ENCODE measurements at regions not wholly inside any gene's neighbourhood (a gene's known extent, or its start where the extent isn't known, plus 50 kb on each side); places are given as distances from the start of the nearest gene placed in this dataset.
"Not testable (repeated sequence)": the region's sequence is repeated elsewhere in the genome, so short reads cannot be mapped to it uniquely, and the experiment has no call there.

- no peak for DNase-seq
Measured at GRCh38 chr11:129637983-129638776, 177.5 kb upstream of the TMEM45B start.

DNA sequence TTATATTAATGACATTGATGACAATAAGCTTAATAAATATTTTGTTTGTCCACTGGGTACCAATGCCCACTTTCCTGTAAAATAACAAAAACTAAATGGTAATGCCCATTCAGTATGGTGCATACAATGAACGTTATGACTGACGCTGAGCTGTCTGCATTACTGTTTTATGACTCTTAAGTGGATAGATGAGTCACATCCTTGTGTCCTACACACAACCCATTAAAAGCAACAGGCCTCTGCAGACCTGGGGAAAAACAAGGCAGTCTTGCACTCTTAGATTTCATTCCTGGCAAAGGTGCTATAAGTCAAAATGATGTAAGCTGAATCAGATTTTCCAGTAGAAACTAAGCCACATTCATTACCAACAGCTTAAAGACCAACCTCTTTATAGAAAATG lies 176.3 kb upstream of the TMEM45B start:
- DNase-seq = no peak

- DNase-seq = no peak
Measured at GRCh38 chr11:129640671-129641070, 175.0 kb upstream of the TMEM45B start.

GRCh38 chr11:129643031-129643721 lies 172.5 kb upstream of the TMEM45B start:
- DNase-seq = no peak

DNA sequence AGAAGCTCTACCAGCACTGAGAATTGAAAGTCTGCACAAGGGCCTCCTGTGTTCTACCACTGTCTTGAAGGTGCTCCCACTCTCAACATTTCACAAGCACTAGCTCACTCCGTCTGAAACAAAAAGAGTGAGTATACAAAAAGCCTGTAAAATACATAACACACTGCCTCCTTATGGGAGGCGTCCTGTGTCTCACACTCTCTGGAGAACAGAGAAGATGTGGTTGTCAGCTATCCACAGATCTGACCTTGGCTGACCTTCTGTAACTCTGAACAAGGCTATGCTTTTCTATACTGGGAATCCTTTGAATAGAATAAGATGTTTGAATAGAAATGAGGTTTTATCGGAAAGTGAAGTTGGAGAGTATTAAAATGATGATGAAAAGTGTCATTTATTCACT lies 171.3 kb upstream of the TMEM45B start:
- no peak for DNase-seq

- no peak for DNase-seq
Measured at GRCh38 chr11:129645943-129646342, 169.7 kb upstream of the TMEM45B start.

GRCh38 chr11:129650044-129650443 lies 165.6 kb upstream of the TMEM45B start:
- not testable (repeated sequence) for DNase-seq

DNA sequence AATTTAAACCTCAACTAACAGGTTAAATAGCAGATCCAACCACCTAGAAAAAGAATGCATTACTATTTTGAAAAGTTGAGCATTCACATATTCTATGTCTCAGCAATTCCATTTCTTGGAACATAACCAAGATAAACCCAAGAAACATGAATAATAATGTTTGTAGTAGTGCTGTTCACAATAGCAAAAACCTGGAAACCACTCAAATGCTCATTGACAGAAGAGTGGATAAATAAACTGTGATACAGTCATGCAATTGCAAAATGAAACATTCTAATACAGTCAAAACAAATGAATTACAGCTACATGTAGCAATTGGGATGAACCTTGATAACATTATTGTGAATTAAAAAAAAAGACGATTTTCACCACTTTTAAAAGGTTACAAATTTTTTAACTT lies 162.8 kb upstream of the TMEM45B start:
- no peak for DNase-seq

DNA sequence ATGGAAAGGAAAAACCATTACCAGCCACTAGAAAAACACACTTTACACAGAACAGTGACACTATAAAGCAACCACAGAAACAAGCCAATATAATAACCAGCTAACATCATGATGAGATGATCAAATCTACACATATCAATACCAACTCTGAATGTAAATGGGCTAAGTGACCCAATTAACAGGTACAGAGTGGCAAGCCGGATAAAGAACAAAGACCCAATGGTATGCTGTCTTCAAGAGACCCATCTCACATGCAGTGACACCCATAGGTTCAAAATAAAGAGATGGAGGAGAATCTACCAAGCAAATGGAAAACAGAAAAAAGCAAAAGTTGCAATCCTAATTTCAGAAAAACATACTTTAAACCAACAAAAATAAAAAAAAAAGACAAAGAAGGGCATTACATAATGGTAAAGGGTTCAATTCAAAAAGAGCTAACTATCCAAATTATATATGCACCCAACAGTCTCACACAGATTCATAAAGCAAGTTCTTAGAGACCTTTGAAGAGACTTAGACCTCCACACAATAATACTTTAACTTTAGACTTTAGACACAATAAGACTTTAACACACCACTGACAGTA lies 160.3 kb upstream of the TMEM45B start:
- DNase-seq = no peak

DNA sequence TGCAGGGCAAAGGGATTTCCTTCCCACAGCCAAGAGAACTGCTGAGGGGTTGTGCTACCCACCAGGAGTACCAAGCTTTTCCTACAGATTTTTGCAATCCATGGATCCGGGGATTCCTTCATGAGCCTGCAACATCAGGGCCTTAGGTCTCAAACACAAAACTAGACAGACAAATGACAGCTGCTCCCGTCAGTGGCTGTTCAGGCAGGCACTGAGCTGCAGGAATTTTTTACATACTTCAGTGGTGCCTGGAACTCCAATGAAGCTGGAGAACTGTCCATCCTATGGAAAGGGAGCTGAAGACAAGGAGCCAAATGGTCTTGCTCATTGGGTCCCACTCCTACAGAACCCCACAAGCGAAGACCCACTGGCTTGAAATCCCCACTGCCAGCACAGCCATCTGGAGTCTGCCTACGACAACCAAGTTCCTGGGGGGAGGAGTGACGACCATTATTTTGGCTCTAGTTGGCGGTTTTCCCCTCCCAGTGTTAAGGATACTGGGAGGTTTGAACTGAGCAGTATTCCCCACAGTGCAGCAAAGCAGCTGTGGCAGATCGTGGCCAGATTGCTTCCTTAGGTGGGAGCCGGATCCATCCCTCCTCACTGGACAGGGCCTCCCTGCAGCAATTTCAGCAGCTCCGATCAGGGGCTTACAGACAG lies 157.7 kb upstream of the TMEM45B start:
- DNase-seq = no peak

DNA sequence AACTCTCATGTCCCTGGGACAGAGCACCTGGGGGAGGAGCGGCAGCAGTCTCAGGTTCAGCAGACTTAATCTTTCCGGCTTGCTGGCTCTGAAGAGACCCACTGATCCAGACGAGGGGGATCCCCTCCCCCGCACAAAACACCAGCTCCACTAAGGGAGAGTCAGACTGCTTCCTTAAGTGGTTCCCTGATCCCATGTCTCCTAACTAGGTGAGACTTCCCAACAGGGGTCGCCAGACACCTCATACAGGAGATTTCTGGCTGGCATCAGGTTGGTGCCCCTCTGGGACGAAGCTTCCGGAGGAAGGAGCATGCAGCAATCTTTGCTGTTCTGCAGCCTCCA lies 157.2 kb upstream of the TMEM45B start:
- no peak for DNase-seq

GRCh38 chr11:129680907-129681306 lies 134.7 kb upstream of the TMEM45B start:
- DNase-seq = no peak

DNA sequence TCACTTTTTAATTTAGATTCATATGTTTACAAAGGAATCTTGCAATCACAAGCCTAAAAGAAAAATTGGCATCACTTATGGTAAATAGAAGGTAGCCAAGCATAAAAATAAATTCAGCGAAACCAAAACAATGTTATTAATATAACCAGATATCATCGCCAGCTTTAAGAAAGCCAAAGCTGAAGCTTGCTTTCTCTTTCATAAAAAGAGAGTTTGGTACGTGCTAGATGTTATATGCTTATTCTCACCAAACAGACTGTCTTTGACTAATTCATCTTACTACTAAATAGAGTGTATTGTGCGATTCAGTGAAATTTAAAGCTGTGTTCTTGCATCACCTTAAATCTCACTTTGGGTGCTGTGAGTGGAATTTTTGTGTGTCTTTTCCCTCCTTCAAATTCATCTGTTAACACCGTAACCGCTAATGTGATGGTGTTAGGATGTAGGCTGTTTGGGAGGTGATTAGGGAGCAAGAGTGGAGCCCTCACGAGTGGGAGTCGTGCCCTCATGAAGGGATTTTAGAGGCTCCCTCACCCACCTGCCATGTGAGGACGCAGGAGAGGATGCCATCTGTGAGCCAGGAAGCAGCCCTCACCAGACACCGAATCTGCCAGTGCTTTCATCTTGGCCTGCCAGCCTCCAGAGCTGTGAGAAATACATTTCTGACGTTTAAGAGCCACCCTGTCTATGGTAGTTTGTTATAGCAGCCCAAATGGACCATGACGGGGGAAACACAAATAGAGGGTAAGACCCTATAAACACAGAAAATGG lies 134.1 kb upstream of the TMEM45B start:
- no peak for DNase-seq

DNA sequence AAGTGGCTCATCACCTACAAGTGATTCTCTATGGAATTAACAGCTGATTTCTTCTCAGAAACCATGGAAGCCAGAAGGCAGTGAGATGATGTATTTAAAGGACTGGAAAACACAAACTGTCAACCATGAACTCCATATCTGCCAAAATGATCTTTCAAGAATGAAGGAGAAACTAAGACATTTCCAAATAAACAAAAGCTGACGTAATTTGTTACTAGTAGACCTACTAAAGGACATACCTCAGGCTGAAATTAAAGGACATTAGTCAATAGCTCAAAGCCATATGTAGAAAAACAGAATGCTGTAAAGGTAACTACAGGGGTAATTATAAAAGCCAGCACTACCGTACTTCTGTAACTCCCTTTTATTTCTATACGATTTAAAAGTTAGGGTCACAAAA lies 129.4 kb upstream of the TMEM45B start:
- no peak for DNase-seq

DNA sequence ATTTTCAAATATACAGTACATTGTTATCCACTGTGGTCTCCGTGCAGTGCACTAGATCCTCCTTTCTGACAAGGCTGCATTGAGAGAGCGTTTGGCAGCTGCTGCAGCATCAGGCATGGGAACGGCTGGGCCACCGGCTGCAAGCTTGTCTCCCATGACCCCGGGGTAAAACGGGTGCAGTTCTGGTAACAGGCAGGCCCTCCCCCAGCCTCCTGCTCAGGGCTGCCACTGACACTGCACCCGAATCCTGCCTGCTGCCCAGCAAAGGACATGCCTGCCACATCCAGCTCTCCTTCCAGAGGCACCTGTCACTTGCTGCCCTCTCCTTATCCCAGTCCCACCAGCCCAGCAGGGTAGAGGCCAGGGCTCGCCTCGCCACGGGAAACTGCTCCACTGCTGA lies 124.5 kb upstream of the TMEM45B start:
- no peak for DNase-seq

GRCh38 chr11:129694538-129694937 lies 121.1 kb upstream of the TMEM45B start:
- DNase-seq = no peak

- no peak for DNase-seq
Measured at GRCh38 chr11:129694966-129695365, 120.7 kb upstream of the TMEM45B start.

- DNase-seq = peak; percentile 93
Measured at GRCh38 chr11:129695571-129696308, 119.9 kb upstream of the TMEM45B start.

DNA sequence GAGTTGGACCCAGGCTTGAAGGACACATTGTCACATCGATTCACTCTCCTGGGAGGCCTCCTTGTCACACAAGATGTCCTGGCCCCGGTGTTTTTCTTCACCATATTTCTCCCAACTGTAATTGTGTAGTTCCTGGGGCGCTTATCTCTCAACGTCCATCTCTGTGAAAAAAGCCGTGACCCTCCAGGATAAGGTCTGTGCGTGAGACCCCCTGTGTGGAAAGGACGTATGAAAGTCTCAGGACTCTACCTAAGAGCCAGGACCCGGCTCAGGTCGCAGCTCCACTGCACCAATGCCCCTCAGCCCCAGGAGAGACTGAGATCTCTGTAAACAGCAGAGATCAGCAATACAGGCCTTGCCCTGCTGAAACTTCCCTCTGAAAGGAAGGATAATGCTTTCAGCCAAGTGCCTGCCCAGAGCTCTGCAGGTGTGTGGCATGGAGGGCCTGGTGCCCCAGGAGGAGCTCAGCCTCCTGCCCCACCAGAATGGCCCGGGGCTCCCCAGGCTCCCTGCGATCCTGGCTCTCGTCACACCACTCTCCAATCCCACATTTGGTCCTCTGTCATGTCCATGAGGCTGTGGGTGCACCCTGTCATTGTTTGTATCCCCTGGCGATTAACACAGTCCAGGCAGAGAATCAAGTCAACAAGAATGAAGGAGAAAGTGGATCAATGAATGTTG lies 119.2 kb upstream of the TMEM45B start:
- DNase-seq = no peak

GRCh38 chr11:129698212-129698611 lies 117.4 kb upstream of the TMEM45B start:
- DNase-seq = no peak

DNA sequence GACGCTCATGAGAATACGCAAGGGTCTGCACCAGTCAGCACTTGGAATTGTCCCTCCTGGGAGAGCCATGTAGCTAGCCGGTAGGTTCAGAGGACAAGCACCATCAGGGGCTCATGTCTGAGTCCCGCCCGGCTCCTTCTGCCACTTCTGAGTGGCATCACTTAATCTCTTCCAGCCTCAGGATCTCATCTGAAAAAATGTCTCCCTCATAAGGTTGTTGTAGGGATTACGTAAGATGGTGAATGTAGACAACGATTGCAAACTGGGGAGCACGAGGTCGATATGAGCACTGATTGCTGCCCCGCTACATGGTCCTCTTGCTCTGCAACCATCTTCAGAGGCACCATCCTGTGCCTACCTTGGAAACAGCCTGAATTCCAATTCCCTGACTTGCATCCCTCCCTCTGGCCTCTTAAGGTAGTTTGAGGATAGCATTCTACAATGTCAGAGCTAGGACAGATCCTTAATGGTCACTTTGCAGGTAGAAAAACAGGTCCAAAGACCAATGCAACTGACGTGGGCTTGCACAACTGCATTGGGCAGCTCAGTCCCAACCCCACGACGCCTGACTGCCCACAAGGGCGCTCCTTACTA lies 115.8 kb upstream of the TMEM45B start:
- DNase-seq = no peak

Data from NCI-H526 treated with DMSO at 0.1 percent for 48 hours (cell line).